ENCODE measurements at regions not wholly inside any gene's neighbourhood (a gene's known extent, or its start where the extent isn't known, plus 50 kb on each side); places are given as distances from the start of the nearest gene placed in this dataset.

DNA sequence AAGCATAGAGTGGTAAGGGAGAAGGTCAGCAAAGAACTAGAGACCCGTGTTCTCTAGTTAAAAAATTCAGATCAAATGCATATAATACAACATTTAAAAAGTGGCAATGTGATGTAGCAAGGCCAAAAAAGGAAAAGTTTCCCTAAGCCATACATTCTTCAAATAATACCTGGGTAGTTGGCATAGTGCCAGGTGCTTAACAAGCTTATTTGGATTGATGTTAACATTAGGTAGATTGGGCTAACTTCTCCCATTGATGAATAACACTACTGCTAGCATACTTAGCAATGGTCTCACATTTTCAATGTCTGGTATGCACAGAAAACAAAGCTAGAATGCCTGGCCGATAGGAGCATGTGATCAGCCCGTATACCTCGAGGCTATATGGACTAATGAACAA lies 283.6 kb upstream of the RARB start:
- no peaks in the 10 kb centered on the region for H3K79me2 ChIP-seq (ENCODE audit: control insufficient read depth, insufficient read depth, low read length)

More for the DNA sequence above, 283.6 kb upstream of the RARB start:
- TF ChIP-seq SUZ12 (IDR thresholded peaks at IDR 0.05; ENCODE audit: unreplicated experiment) (no peak), RBBP5 (conservative IDR thresholded peaks at IDR 0.05) (no peak), TCF12 (IDR thresholded peaks at IDR 0.05; ENCODE audit: low read depth, low read length) (no peak), BACH1 (IDR thresholded peaks at IDR 0.05; ENCODE audit: borderline replicate concordance) (no peak), GATAD2B (conservative IDR thresholded peaks at IDR 0.05; ENCODE audit: low read depth) (no peak), KLF5 (IDR thresholded peaks at IDR 0.05; ENCODE audit: partially characterized antibody) (no peak), CHD1 (IDR thresholded peaks at IDR 0.05; ENCODE audit: low read depth, low read length) (no peak)
- TF ChIP-seq, protein P1, sequence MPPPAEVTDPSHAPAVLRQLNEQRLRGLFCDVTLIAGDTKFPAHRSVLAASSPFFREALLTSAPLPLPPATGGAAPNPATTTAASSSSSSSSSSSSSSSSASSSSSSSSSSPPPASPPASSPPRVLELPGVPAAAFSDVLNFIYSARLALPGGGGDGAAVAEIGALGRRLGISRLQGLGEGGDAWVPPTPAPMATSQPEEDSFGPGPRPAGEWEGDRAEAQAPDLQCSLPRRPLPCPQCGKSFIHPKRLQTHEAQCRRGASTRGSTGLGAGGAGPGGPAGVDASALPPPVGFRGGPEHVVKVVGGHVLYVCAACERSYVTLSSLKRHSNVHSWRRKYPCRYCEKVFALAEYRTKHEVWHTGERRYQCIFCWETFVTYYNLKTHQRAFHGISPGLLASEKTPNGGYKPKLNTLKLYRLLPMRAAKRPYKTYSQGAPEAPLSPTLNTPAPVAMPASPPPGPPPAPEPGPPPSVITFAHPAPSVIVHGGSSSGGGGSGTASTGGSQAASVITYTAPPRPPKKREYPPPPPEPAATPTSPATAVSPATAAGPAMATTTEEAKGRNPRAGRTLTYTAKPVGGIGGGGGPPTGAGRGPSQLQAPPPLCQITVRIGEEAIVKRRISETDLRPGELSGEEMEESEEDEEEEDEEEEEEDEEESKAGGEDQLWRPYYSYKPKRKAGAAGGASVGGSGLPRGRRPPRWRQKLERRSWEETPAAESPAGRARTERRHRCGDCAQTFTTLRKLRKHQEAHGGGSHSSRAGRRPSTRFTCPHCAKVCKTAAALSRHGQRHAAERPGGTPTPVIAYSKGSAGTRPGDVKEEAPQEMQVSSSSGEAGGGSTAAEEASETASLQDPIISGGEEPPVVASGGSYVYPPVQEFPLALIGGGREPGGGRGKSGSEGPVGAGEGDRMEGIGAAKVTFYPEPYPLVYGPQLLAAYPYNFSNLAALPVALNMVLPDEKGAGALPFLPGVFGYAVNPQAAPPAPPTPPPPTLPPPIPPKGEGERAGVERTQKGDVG (CRISPR knock-in tag; IDR thresholded peaks at IDR 0.05), result no peak
- TF ChIP-seq, protein P2, sequence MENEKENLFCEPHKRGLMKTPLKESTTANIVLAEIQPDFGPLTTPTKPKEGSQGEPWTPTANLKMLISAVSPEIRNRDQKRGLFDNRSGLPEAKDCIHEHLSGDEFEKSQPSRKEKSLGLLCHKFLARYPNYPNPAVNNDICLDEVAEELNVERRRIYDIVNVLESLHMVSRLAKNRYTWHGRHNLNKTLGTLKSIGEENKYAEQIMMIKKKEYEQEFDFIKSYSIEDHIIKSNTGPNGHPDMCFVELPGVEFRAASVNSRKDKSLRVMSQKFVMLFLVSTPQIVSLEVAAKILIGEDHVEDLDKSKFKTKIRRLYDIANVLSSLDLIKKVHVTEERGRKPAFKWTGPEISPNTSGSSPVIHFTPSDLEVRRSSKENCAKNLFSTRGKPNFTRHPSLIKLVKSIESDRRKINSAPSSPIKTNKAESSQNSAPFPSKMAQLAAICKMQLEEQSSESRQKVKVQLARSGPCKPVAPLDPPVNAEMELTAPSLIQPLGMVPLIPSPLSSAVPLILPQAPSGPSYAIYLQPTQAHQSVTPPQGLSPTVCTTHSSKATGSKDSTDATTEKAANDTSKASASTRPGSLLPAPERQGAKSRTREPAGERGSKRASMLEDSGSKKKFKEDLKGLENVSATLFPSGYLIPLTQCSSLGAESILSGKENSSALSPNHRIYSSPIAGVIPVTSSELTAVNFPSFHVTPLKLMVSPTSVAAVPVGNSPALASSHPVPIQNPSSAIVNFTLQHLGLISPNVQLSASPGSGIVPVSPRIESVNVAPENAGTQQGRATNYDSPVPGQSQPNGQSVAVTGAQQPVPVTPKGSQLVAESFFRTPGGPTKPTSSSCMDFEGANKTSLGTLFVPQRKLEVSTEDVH (IDR thresholded peaks at IDR 0.05; ENCODE audit: low read depth, partially characterized antibody), result no peak
- ChIA-PET CTCF (no interaction called here), RAD21 (ENCODE audit: unreplicated experiment) (no interaction called here), SMC1A (ENCODE audit: uncharacterized antibody, unreplicated experiment) (interaction anchor here (0.9 kb wide), 1 partner anchor 165 kb away, joined by 3 read pairs; no protein-coding TSS in a partner anchor), POLR2A (interaction anchor here (0.5 kb wide), 1 partner anchor 69 kb away, joined by 3 read pairs; no protein-coding TSS in a partner anchor)
- H3K27ac ChIP-seq (ENCODE audit: control insufficient read depth, insufficient read depth), result no peak overlapping the region
- no peak overlapping the region for H2AFZ ChIP-seq (ENCODE audit: control insufficient read depth, low read depth, low read length)
- H3K27me3 ChIP-seq (replicated peaks in 1 of 2; ENCODE audit: control insufficient read depth in 2 of 2, insufficient read depth in 2 of 2, low read length in 1 of 2), result no peaks in the 10 kb centered on the region
- no peak overlapping the region for H3K4me2 ChIP-seq (ENCODE audit: control insufficient read depth, insufficient read depth)
- DNase-seq (ENCODE audit: low read depth, low spot score) (no peak), ATAC-seq (no peak), FAIRE-seq (no peak)
- H3K9ac ChIP-seq (ENCODE audit: control insufficient read depth, insufficient read depth, low read length), result no peak overlapping the region
- intact Hi-C loops (cut with micrococcal nuclease; ENCODE audit: unreplicated experiment) (no loop called here), in situ Hi-C loops (cut with MboI) (no loop called here)
- WGBS (ENCODE audit: insufficient coverage, insufficient replicate concordance, low lambda C conversion rate, missing lambda C conversion rate), result 2% methylated on average over 4 of the region's 4 CpGs
- H4K20me1 ChIP-seq (ENCODE audit: control insufficient read depth, insufficient read depth), result no peaks in the 10 kb centered on the region
- no TSS peak for BruUV-seq (replicated peaks)
- no peak overlapping the region for H3K4me3 ChIP-seq
- H3K4me1 ChIP-seq (ENCODE audit: control insufficient read depth, insufficient read depth, low read length), result no peaks in the 10 kb centered on the region
- no peaks in the 10 kb centered on the region for H3K9me3 ChIP-seq (replicated peaks; ENCODE audit: control insufficient read depth, insufficient read depth, low read length)
- no peaks in the 10 kb centered on the region for H3K36me3 ChIP-seq (ENCODE audit: control insufficient read depth in 2 of 2, insufficient read depth in 2 of 2, low read length in 1 of 2)

All from GM12878 (cell line).